T-helper 17 cell (primary cell): ENCODE measurements at regions not wholly inside any gene's neighbourhood (a gene's known extent, or its start where the extent isn't known, plus 50 kb on each side); places are given as distances from the start of the nearest gene placed in this dataset.

ENCODE experiments used
- ATAC-seq: fragments of 150-1000 bp; cut with Tn5 transposase; 2 replicates; pipeline ENCODE4 v1.10.0; 2021; ENCODE audit warnings: mild to moderate bottlenecking, moderate library complexity
- DNase-seq, 3 donors: peaks; one replicate each; pipeline versions ENCODE4 v3.0.0 to v3.0.0-alpha.2; 2020 to 2021
- H3K9me3 ChIP-seq: one replicate; pipeline ENCODE4 v1.7.0; 2013; ENCODE audit warnings: low read length, mild to moderate bottlenecking; ENCODE audit not compliant: control insufficient read depth, poor library complexity, severe bottlenecking
- H3K27ac Mint-ChIP-seq: one replicate; pipeline ENCODE4 v1.8.0; 2022; ENCODE audit warnings: mild to moderate bottlenecking, moderate library complexity, mixed read lengths
- H3K27me3 Mint-ChIP-seq: one replicate; pipeline ENCODE4 v1.8.0; 2022; ENCODE audit warnings: mixed read lengths
- H3K36me3 Mint-ChIP-seq: one replicate; pipeline ENCODE4 v1.8.0; 2022; ENCODE audit warnings: low read depth, mixed read lengths
- H3K4me1 Mint-ChIP-seq: one replicate; pipeline ENCODE4 v1.8.0; 2022; ENCODE audit warnings: mild to moderate bottlenecking, mixed read lengths
- H3K4me3 Mint-ChIP-seq: one replicate; pipeline ENCODE4 v1.8.0; 2022; ENCODE audit warnings: mild to moderate bottlenecking, moderate library complexity, mixed read lengths

- H3K27ac Mint-ChIP-seq: no peak overlapping the region
- DNase-seq (no peak), ATAC-seq (no peak)
- no peaks in the 10 kb centered on the region for H3K9me3 ChIP-seq
- H3K4me3 Mint-ChIP-seq: no peak overlapping the region
- no peaks in the 10 kb centered on the region for H3K36me3 Mint-ChIP-seq
- no peaks in the 10 kb centered on the region for H3K27me3 Mint-ChIP-seq
- H3K4me1 Mint-ChIP-seq: no peaks in the 10 kb centered on the region
Observed at GRCh38 chr4:126937846-126938422, 694.8 kb upstream of the INTU start.

- Mint-ChIP-seq H3K4me1 (no peaks in the 10 kb centered on the region), H3K27me3 (no peaks in the 10 kb centered on the region), H3K27ac (no peak overlapping the region), H3K4me3 (no peak overlapping the region), H3K36me3 (no peaks in the 10 kb centered on the region)
- ATAC-seq (no peak), DNase-seq (no peak)
- no peaks in the 10 kb centered on the region for H3K9me3 ChIP-seq
Observed at GRCh38 chr4:126939401-126939800, 693.4 kb upstream of the INTU start.

GRCh38 chr4:126947536-126947935 is 685.2 kb upstream of the INTU start:
- no peaks in the 10 kb centered on the region for H3K9me3 ChIP-seq
- no peaks in the 10 kb centered on the region for H3K27me3 Mint-ChIP-seq
- no peak overlapping the region for H3K27ac Mint-ChIP-seq
- DNase-seq (no peak), ATAC-seq (no peak)
- no peak overlapping the region for H3K4me3 Mint-ChIP-seq
- H3K36me3 Mint-ChIP-seq: no peaks in the 10 kb centered on the region
- no peaks in the 10 kb centered on the region for H3K4me1 Mint-ChIP-seq

GRCh38 chr4:126954537-126955291 is 678.0 kb upstream of the INTU start:
- no peaks in the 10 kb centered on the region for H3K4me1 Mint-ChIP-seq
- H3K4me3 Mint-ChIP-seq: no peak overlapping the region
- H3K27me3 Mint-ChIP-seq: no peaks in the 10 kb centered on the region
- no peaks in the 10 kb centered on the region for H3K9me3 ChIP-seq
- DNase-seq (no peak), ATAC-seq (no peak)
- H3K36me3 Mint-ChIP-seq: no peaks in the 10 kb centered on the region
- H3K27ac Mint-ChIP-seq: no peak overlapping the region

- no peak overlapping the region for H3K27ac Mint-ChIP-seq
- no peaks in the 10 kb centered on the region for H3K36me3 Mint-ChIP-seq
- no peak overlapping the region for H3K4me3 Mint-ChIP-seq
- H3K9me3 ChIP-seq: no peaks in the 10 kb centered on the region
- H3K27me3 Mint-ChIP-seq: no peaks in the 10 kb centered on the region
- DNase-seq (no peak), ATAC-seq (no peak)
- H3K4me1 Mint-ChIP-seq: no peaks in the 10 kb centered on the region
Observed at GRCh38 chr4:126955292-126956183, 677.2 kb upstream of the INTU start.

GRCh38 chr4:126956184-126956897 is 676.4 kb upstream of the INTU start:
- Mint-ChIP-seq H3K27me3 (no peaks in the 10 kb centered on the region), H3K4me1 (no peaks in the 10 kb centered on the region), H3K27ac (no peak overlapping the region), H3K4me3 (no peak overlapping the region), H3K36me3 (no peaks in the 10 kb centered on the region)
- ATAC-seq: no peak
- H3K9me3 ChIP-seq: peaks cover 3% of the 10 kb centered on the region
- no peak for DNase-seq

GRCh38 chr4:126957556-126957955 is 675.2 kb upstream of the INTU start:
- H3K27me3 Mint-ChIP-seq: no peaks in the 10 kb centered on the region
- ATAC-seq (no peak), DNase-seq (no peak)
- H3K4me1 Mint-ChIP-seq: no peaks in the 10 kb centered on the region
- no peak overlapping the region for H3K4me3 Mint-ChIP-seq
- H3K9me3 ChIP-seq: peaks cover 3% of the 10 kb centered on the region
- no peak overlapping the region for H3K27ac Mint-ChIP-seq
- H3K36me3 Mint-ChIP-seq: no peaks in the 10 kb centered on the region

- H3K4me1 Mint-ChIP-seq: no peaks in the 10 kb centered on the region
- H3K9me3 ChIP-seq: peaks cover 3% of the 10 kb centered on the region
- H3K4me3 Mint-ChIP-seq: no peak overlapping the region
- no peak for ATAC-seq
- no peaks in the 10 kb centered on the region for H3K27me3 Mint-ChIP-seq
- H3K36me3 Mint-ChIP-seq: no peaks in the 10 kb centered on the region
- no peak overlapping the region for H3K27ac Mint-ChIP-seq
- no peak for DNase-seq
Observed at GRCh38 chr4:126957987-126958386, 674.8 kb upstream of the INTU start.

- Mint-ChIP-seq H3K4me3 (no peak overlapping the region), H3K36me3 (no peaks in the 10 kb centered on the region), H3K4me1 (no peaks in the 10 kb centered on the region), H3K27me3 (no peaks in the 10 kb centered on the region), H3K27ac (no peak overlapping the region)
- no peak for ATAC-seq
- no peak for DNase-seq
- peaks cover 3% of the 10 kb centered on the region for H3K9me3 ChIP-seq
Observed at GRCh38 chr4:126958482-126958881, 674.3 kb upstream of the INTU start.

- no peaks in the 10 kb centered on the region for H3K36me3 Mint-ChIP-seq
- DNase-seq (no peak), ATAC-seq (no peak)
- H3K4me3 Mint-ChIP-seq: no peak overlapping the region
- no peaks in the 10 kb centered on the region for H3K4me1 Mint-ChIP-seq
- H3K27me3 Mint-ChIP-seq: no peaks in the 10 kb centered on the region
- H3K9me3 ChIP-seq: peaks cover 3% of the 10 kb centered on the region
- H3K27ac Mint-ChIP-seq: no peak overlapping the region
Observed at GRCh38 chr4:126959056-126959745, 673.6 kb upstream of the INTU start.

- H3K27me3 Mint-ChIP-seq: no peaks in the 10 kb centered on the region
- no peaks in the 10 kb centered on the region for H3K36me3 Mint-ChIP-seq
- ATAC-seq (no peak), DNase-seq (no peak)
- peaks cover 3% of the 10 kb centered on the region for H3K9me3 ChIP-seq
- H3K27ac Mint-ChIP-seq: no peak overlapping the region
- H3K4me1 Mint-ChIP-seq: no peaks in the 10 kb centered on the region
- no peak overlapping the region for H3K4me3 Mint-ChIP-seq
Observed at GRCh38 chr4:126960760-126961159, 672.0 kb upstream of the INTU start.

GRCh38 chr4:126961661-126962060 is 671.1 kb upstream of the INTU start:
- H3K36me3 Mint-ChIP-seq: no peaks in the 10 kb centered on the region
- no peaks in the 10 kb centered on the region for H3K4me1 Mint-ChIP-seq
- no peak for DNase-seq
- H3K4me3 Mint-ChIP-seq: no peak overlapping the region
- no peak for ATAC-seq
- peaks cover 3% of the 10 kb centered on the region for H3K9me3 ChIP-seq
- no peak overlapping the region for H3K27ac Mint-ChIP-seq
- no peaks in the 10 kb centered on the region for H3K27me3 Mint-ChIP-seq
